GM12875 (cell line): ENCODE measurements at regions not wholly inside any gene's neighbourhood (a gene's known extent, or its start where the extent isn't known, plus 50 kb on each side); places are given as distances from the start of the nearest gene placed in this dataset.
"Not testable (repeated sequence)": the region's sequence is repeated elsewhere in the genome, so short reads cannot be mapped to it uniquely, and the experiment has no call there.

Experiments
- H3K4me3 ChIP-seq: one replicate; pipeline ENCODE4 v1.5.1; 2011; ENCODE audit warnings: low read depth, low read length, control low read depth
- TF ChIP-seq, protein P1 (sequence below): IDR thresholded peaks from 2 replicates; pipeline ENCODE4 v1.5.1; 2011; ENCODE audit warnings: low read depth, mild to moderate bottlenecking, control low read depth, inconsistent platforms, low read length, moderate library complexity, borderline replicate concordance; ENCODE audit not compliant: insufficient read depth

DNA sequence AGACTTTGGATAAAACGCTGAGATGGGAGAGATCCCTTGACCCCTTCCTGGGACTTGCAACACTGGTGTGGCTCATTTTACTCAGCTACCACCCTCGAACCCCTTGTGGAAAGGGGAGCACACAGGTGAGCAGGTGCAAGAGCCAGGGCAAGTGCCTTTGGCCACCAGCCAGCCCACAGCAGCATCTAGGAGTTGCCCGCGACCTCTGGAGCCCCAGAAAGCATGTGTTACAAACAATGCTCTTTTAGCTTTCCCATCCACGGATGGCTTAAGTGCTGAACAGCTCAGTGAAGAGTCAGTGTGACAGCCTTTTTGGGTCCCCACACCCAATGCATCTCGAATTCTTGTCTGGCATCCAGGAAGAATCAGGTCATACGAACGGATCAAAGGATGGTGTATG, 197.8 kb downstream of the MEMO1 start:
- H3K4me3 ChIP-seq, result no peak overlapping the region
- TF ChIP-seq, protein P1, sequence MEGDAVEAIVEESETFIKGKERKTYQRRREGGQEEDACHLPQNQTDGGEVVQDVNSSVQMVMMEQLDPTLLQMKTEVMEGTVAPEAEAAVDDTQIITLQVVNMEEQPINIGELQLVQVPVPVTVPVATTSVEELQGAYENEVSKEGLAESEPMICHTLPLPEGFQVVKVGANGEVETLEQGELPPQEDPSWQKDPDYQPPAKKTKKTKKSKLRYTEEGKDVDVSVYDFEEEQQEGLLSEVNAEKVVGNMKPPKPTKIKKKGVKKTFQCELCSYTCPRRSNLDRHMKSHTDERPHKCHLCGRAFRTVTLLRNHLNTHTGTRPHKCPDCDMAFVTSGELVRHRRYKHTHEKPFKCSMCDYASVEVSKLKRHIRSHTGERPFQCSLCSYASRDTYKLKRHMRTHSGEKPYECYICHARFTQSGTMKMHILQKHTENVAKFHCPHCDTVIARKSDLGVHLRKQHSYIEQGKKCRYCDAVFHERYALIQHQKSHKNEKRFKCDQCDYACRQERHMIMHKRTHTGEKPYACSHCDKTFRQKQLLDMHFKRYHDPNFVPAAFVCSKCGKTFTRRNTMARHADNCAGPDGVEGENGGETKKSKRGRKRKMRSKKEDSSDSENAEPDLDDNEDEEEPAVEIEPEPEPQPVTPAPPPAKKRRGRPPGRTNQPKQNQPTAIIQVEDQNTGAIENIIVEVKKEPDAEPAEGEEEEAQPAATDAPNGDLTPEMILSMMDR, result no peak

- no peak overlapping the region for H3K4me3 ChIP-seq
- TF ChIP-seq, protein P1, result no peak
Measured at GRCh38 chr2:31812051-31812798, 198.6 kb downstream of the MEMO1 start.

GRCh38 chr2:31811482-31811881, 199.3 kb downstream of the MEMO1 start:
- no peak overlapping the region for H3K4me3 ChIP-seq
- TF ChIP-seq, protein P1, result no peak

DNA sequence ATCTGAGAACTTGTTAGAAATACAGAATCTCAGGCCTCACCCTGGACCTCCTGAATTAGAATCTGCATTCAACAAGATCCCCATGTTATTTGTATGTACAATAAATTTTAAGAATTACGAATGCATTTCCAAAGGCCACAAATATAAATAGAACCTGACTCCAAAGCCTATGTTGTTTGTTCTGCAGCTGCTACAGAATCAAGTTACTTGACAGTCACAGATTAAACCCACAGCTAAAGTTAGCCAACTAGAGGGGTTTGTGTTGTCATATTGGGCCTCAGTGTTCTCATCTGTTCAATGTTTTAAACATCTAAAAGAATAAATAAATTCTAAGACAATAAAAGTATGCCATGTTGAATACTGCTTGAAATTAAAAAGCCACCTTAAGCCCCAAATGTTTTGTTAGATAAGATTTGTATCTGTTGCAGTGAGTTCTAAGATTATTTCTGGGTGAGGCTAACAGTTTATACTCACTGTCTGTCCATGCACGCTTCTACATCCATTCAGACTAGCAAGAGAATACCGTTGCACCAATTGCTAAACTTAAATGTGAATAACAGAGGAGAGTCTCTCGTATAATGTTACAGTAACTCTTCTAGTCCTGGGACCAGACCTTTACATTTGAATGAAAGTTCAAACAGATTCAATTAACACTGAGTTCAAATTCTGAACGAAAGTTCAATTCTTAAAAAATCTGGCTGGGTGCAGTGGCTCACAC, 200.4 kb downstream of the MEMO1 start:
- TF ChIP-seq, protein P1, result no peak
- H3K4me3 ChIP-seq, result no peak overlapping the region

DNA sequence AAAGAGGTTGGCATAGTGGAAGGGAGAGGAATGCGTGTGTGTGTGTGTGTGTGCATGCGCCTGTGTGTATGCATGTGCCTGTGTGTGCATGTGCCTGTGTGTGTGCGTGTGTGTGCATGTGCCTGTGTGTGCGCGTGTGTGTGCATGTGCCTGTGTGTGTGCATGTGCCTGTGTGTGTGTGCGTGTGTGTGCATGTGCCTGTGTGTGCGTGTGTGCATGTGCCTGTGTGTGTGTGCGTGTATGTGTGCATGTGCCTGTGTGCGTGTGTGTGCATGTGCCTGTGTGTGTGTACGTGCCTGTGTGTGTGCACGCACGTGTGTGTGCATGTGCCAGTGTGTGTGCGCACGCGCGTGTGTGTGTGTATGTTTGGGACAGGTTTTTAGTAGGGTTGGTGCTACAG, 205.1 kb downstream of the MEMO1 start:
- H3K4me3 ChIP-seq, result no peak overlapping the region
- TF ChIP-seq, protein P1, result no peak

DNA sequence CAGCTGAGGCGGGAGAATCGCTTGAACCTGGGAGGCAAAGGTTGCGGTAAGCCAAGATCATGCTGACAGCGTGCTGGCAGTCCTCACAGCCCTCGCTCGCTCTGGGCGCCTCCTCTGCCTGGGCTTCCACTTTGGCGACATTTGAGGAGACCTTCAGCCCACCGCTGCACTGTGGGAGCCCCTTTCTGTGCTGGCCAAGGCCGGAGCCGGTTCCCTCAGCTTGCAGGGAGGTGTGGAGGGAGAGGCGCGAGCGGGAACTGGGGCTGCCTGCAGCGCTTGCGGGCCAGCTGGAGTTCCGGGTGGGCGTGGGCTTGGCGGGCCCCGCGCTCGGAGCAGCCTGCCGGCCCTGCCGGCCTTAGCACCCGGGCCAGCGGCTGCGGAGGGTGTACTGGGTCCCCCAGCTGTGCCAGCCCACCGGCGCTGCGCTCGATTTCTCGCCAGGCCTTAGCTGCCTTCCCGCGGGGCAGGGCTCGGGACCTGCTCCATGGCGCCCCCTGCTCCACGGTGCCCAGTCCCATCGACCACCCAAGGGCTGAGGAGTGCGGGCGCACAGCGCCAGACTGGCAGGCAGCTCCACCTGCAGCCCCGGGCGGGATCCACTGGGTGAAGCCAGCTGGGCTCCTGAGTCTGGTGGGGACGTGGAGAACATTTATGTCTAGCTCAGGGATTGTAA, 207.2 kb downstream of the MEMO1 start:
- not testable (repeated sequence) for H3K4me3 ChIP-seq

GRCh38 chr2:31802711-31803110, 208.1 kb downstream of the MEMO1 start:
- TF ChIP-seq, protein P1, result no peak
- no peak overlapping the region for H3K4me3 ChIP-seq

GRCh38 chr2:31799282-31799681, 211.5 kb downstream of the MEMO1 start:
- H3K4me3 ChIP-seq, result not testable (repeated sequence)
